Left colon (tissue), 2 donors: ENCODE measurements at regions not wholly inside any gene's neighbourhood (a gene's known extent, or its start where the extent isn't known, plus 50 kb on each side); places are given as distances from the start of the nearest gene placed in this dataset.

Source experiments
- ATAC-seq: fragments of 200-7000 bp; cut with Tn5 transposase; one replicate; pipeline ENCODE4 v1.9.1; 2020; ENCODE audit warnings: mild to moderate bottlenecking, moderate library complexity
- DNase-seq, 2 donors: peaks; one replicate each; pipeline ENCODE4 v3.0.0-alpha.2; 2020
- intact Hi-C, 2 donors: fragments of 100-400 bp; cut with DNase I in 1 of 2; cut with micrococcal nuclease in 1 of 2; formaldehyde crosslinking; loops; one replicate each; pipeline versions ENCODE4 v1.11.2 to v1.14.0; 2022; cut with DNase I, micrococcal nuclease
- donor health status: DM: no; HTN: no; CAD: no.
- donor health status: DM: yes; HTN: yes; CAD: no.

GRCh38 chr2:82283075-82283474 is 1978.5 kb upstream of the LRRTM1 start:
- no peak for DNase-seq
- no peak for ATAC-seq
- intact Hi-C loops, result no loop called here

DNA sequence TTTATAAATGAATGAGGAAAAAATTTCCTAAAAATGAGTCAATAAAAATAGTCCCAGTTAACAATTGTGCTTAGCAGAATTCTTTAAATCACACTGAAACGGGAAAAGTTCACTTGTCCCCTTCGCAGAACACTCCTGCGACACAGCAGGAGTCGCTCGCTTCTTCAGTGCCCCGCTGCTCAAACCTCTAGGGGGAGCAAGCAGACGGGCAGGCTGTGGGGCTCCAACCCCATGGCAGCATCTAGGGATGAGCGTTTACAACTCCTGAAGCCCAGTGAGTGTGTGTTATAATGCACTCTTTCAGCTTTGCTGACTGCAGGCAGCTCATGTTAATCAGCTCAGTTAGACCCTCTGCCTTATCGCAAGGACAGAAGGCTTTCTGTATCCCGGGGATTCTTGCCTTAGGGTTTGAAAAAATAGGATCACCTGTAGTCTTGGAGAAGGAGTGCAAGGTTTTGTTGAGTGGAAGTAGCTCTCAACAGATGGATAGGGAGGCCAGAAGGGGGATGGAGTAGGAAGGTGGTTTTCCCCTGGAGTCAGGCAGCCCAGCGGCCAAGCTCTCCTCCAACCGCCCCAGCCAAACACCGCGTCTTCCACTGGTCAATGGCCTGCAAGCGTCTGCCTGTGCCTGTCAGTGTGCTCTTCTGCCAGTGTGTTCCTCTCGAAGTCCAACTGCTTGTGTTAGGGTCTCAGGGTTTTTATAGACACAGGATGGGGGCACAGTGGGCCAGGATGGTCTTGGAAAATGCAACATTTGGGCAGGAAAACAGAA is 1977.7 kb upstream of the LRRTM1 start:
- ATAC-seq, result no peak
- no peak for DNase-seq
- intact Hi-C loops, result no loop called here

GRCh38 chr2:82279367-82279766 is 1974.8 kb upstream of the LRRTM1 start:
- DNase-seq (no peak), ATAC-seq (no peak)
- intact Hi-C loops, result no loop called here

DNA sequence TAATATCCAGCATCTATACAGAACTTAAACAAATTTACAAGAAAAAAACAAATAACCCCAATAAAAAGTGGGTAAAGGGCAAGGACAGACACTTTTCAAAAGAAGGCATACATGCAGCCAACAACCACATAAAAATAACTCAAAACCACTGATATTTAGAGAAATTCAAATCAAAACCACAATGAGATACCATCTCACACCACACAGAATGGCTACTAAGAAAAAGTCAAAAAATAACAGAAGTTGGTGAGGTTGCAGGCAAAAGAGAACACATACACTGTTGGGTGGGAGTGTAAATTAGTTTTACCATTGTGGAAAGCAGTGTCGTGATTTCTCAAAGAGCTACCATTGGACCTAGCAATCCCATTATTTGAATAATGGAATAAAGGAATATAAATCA is 1973.9 kb upstream of the LRRTM1 start:
- DNase-seq (no peak), ATAC-seq (no peak)
- intact Hi-C loops, result no loop called here

DNA sequence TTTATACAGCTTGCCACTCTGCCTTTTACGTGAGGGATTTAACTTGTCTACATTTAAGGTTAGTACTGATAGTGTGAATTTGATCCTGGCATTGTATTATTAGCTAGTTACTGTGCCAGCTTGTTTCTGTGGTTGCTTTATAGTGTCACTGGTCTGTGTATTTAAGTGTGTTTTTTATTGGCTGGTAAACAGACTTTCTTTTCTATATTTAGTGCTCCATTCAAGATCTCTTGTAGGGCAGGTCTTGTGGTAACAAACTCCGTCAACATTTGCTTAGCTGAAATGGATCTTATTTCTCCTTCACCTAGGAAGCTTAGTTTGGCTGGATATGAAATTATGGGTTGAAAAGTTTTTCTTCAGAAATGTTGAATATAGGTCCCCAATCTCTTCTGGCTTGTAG is 1971.0 kb upstream of the LRRTM1 start:
- DNase-seq (no peak), ATAC-seq (peak; percentile 49)
- intact Hi-C loops, result no loop called here

DNA sequence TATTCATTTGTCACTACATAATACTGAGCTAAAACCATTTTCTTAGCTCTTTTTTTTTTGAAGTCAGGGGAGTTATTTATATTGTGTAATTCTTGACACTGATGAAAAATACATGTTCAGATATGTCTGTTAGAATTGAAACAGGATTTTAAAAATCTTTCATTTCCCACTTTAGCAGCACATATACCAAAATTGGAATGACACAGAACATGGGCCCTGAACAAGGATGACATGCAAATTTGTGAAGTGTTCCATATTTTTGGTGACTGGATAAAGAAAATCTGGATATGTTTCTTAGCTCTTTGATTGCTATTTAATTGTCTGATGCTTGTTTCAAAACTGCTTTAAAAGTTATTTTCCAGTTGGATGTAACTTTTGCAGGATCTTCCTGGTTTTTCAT is 1963.9 kb upstream of the LRRTM1 start:
- intact Hi-C loops, result no loop called here
- ATAC-seq, result no peak
- DNase-seq, result no peak

GRCh38 chr2:82260521-82260920 is 1956.0 kb upstream of the LRRTM1 start:
- DNase-seq (no peak), ATAC-seq (no peak)
- intact Hi-C loops, result no loop called here

- no peak for DNase-seq
- intact Hi-C loops, result no loop called here
- no peak for ATAC-seq
Measured at GRCh38 chr2:82259551-82259950, 1955.0 kb upstream of the LRRTM1 start.

DNA sequence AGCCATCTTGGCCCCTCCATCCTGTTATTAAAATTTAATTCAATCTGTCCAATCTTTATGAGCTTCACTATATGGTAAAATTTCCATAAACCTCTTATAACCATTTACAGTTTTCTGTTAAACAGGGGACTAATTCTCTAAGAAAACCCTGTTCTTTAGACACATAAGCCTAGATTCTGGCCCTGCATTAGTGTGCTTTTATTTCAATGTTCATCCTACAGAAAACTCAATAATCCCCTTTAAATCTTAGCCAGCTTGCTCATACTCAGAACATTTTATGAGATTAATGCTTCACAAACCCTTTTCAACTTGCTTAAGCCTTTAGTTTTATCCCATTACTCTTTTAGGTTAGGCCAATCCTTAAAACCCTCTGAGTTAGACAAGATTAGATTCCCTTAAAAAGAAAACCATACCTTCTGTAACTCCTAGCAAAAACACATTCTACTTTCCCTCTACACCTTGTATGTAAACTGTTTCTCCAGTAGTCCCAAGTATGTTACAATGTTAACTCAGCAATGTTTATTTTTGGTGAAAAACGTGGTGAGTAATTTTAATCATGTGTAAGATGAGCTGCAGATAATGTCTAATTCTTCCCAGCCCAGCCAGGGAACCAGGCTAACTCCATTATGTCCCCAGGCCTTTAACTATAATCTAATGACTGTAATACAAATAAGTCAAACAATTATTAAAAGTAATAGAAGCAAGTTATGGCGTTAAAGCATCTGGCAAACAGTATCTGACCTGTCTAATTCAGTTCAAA is 1953.4 kb upstream of the LRRTM1 start:
- DNase-seq (no peak), ATAC-seq (no peak)
- intact Hi-C loops, result no loop called here

- intact Hi-C loops, result no loop called here
- ATAC-seq, result no peak
- no peak for DNase-seq
Measured at GRCh38 chr2:82256983-82257632, 1952.6 kb upstream of the LRRTM1 start.

- DNase-seq (no peak), ATAC-seq (no peak)
- intact Hi-C loops, result no loop called here
Measured at GRCh38 chr2:82256288-82256687, 1951.7 kb upstream of the LRRTM1 start.

DNA sequence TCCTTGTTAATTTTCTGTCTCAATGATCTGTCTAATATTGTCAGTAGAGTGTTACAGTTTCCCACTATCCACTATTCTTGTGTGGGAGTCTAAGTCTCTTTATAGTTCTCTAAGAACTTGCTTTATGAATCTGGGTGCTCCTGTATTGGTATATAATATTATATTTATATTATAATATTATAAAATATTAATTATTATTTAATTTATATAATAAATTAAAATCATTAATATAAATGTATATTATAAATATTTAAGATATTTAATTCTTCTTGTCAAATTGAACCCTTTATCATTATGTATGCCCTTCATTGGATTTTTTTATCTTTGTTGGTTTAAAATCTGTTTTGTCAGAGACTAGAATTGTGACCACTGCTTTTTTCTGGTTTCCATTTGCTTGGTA is 1950.2 kb upstream of the LRRTM1 start:
- DNase-seq (no peak), ATAC-seq (no peak)
- intact Hi-C loops, result no loop called here

DNA sequence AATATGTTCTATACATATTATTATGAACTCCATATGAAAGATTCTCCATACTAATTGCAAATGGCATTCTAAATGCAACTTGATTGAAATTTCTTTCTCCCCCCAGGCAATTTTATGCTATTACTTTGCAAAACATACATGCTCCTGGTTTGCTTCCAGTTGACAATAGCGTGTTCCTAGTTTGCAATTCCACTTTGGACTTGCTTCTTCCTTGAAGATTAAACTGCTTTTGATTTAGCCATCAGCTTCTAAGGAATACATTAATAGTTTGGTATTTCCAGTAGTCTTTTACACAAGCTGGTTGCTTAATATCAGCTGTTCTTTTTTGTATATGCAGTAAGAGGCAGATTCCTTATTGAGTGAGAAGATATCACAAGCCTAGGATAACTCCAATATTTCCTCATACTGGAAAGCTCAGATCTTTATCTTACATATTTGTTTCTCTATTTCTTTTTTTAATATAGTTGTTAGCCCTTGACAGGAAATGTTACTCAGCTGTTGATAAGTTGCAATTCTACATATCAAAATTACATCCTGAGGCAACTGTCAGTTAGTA is 1941.7 kb upstream of the LRRTM1 start:
- intact Hi-C loops, result no loop called here
- no peak for ATAC-seq
- DNase-seq, result no peak

DNA sequence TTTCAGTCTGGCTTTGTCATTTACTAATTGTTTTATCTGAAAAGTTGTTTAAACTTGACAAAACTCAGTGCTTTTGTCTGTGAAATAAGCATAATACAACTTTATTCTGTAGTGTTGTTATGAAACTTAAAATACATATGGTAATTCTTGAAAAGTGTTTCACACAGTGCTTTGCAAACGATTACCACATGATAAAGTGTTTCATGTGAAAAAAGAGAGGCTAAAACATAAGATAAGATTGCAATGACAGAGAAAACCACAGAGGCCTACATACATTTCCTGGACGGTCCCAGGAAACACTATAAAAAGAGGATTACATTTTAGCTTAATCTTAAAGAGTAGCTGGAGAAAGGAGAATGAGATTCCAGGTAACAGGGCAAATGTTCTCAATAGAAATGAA is 1934.6 kb upstream of the LRRTM1 start:
- no peak for ATAC-seq
- no peak for DNase-seq
- intact Hi-C loops, result no loop called here

DNA sequence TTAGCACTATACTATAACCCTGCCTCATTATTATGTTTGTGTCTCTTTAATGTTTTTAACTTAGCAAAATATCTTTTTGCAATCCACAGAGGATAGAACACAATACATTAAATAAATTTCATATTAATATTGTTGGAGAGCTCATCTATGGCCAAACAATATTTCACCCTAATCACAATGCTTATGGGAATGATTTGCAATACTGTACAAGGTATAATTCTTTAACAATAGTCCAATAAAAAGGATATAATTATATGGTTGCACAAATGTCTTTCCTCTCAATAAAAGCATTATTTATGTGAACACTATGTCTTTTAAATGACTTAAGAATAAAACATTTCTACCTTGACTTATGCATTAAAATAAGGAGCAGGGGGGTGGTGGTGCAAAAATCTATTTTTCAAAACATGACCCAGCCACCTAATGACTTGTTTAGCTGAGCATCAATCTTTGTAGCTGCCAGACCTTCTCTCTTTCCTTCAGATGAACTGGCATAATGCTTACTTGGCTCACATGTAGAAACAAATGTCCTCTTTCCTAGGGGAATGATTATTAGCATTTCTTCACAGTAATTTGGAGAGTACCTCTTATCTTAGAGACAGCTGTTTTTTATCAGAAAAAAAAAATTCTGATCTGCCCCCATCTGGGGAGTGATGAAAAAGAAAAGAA is 1933.6 kb upstream of the LRRTM1 start:
- DNase-seq (no peak), ATAC-seq (no peak)
- intact Hi-C loops, result no loop called here

DNA sequence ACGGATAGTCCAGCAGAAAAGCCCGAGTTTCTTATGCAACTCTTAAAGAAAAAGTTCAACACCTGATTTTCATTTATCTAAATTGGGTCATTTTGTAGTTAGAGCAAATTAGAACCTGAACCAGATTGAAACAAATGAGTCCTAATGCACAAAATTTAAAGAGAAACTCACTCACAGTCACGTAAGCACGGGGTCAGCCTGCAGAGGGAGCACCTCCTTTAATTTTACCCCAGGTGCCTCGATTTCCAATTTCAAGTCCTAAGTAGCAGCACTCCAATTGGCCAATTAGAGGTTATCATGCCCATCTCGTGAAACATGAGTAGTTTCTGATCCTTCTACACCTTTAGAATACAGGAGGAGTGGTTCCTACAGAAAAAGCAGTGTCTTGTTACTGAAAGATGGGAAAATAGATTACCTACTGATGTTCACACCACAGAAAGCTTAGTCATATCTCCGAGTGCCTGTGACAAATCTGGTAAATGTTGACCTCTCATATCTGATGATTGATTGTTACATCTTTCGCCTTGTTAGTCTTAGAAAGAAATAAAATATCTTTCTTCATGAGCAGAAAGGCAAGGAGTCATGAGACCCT is 1929.8 kb upstream of the LRRTM1 start:
- intact Hi-C loops, result no loop called here
- DNase-seq (no peak), ATAC-seq (no peak)

GRCh38 chr2:82233806-82234205 is 1929.3 kb upstream of the LRRTM1 start:
- intact Hi-C loops, result no loop called here
- no peak for ATAC-seq
- no peak for DNase-seq

DNA sequence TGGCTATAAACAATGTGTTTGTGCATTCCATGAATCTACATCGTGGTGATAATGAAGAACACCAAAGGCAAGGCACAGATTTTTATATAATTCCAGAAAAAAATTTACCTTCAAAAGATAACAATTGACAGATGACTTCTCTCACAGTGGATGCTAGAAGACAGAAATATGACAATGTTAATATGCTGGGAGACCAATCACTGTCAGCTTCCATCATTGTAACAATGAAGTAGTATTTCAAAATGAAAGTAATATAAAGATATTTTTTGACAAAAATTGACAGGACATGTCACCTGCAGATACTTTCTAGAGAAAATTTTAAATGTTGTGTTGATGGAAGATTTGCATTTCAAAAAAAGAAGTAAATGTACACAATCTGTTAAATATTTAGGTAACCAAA is 1925.9 kb upstream of the LRRTM1 start:
- no peak for ATAC-seq
- DNase-seq, result no peak
- intact Hi-C loops, result no loop called here

DNA sequence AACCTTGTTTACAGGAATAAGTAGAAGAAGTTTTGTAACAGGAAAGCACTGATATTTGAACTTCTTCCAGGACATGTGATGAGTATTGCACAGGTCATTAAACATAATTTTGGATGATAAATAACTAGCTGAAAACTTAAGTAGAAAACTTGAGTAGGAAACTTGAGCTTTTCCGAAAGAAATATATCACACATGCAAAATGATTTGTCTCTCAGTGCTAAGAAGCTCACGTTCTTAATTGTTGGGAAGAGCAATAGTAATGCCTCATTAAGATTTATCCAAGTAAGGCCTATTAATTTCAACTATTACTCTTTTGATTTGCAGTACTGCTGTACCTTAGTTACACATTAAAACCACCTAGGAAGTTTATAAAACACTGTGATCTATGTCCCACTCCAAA is 1921.9 kb upstream of the LRRTM1 start:
- no peak for DNase-seq
- intact Hi-C loops, result no loop called here
- no peak for ATAC-seq
